GM12874 (cell line): ENCODE measurements at regions not wholly inside any gene's neighbourhood (a gene's known extent, or its start where the extent isn't known, plus 50 kb on each side); places are given as distances from the start of the nearest gene placed in this dataset.

Source experiments
- CTCF ChIP-seq: IDR thresholded peaks from 2 replicates; pipeline ENCODE4 v1.5.1; 2011; ENCODE audit warnings: low read depth, mild to moderate bottlenecking, control low read depth, low read length, moderate library complexity; ENCODE audit not compliant: insufficient read depth

- no peak for TF ChIP-seq CTCF
Measured at GRCh38 chr7:153017223-153017622, 257.7 kb downstream of the ACTR3B start.

DNA sequence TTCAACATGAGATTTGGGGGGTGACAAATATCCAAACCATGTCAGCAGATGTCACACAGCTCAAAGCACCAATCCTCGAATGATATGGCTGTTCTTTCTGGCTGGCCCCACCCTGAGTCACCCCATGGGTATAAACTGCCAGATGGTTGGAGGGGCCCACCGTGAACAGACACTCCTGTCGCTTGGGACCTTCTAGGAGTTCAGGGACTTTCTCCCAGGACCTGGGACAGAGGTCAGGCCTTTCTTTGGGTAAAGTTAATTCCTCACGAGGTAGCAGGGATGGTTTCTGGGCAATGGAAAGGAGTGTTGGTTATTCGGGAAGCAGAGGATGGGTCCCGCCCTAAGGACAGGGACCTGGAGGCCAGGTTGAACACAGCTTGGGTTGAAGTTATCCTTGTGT, 262.0 kb downstream of the ACTR3B start:
- TF ChIP-seq CTCF, result no peak

DNA sequence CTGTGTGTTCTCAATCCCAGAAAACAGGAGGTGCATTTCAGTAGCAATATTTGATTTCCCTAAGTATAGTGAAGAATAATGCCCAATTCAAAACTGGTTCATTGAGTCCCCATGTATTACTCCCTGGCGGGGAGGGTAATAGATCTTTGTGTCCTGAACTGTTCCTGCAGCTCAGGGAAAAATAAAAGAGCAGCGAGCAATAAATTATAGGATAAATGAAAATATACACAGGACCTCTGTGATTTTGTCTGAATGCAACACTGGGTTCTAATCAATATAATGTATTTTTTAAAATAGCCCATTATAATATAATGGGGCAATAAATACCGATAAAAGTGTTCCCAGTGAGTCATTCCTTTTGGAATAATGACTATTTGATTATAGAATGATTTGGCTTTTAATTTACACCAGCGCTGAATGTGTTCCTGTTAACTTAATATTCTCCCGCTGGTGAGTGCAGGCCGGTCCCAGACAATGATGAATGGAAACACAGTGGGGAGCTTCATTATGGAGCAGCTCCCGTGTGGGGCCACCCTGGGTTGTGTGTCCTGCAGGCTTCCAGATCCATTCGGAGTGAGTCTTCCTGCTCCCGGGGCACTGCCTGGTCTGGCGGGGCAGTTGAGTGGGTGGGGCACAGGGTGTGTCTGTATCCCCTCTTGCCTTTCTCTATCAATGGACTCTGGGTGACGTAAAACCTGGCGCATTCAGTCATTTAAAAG, 263.1 kb downstream of the ACTR3B start:
- TF ChIP-seq CTCF, result no peak

GRCh38 chr7:153023194-153023592, 263.6 kb downstream of the ACTR3B start:
- no peak for TF ChIP-seq CTCF

DNA sequence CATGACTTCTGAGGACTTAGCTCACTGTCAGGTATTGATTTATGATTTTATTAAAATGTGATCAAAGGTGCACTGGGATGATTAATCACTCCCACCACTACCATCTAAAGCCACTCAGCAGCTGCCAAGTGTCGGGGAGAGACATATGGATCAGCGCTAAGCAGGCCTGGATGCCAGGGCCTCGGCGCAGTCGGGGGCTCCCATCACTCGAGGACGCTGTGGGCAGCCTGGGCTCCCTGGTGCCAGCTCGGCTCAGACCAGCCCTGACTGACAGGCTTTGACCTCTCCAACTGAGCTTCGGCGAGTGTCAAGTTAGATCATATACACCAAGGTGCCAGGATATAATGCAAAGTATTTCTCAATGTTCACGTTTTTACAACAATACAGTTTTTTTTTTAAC, 267.7 kb downstream of the ACTR3B start:
- no peak for TF ChIP-seq CTCF

DNA sequence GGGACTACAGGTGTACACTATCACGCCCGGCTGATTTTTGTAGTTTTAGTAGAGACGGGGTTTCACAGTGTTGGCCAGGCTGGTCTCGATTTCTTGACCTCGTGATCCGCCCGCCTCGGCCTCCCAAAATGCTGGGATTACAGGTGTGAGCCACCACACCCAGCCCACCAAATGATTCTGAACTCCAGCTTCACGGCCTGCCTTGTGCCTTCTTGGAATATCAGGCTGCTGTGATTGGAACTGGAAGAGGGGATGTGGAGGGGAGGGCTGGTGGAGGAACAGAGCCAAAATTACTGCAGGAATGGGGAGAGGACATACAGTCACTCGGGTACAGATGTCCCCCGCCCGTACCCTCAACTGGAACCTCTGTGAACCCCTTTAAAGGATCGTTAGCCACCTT, 268.4 kb downstream of the ACTR3B start:
- no peak for TF ChIP-seq CTCF

DNA sequence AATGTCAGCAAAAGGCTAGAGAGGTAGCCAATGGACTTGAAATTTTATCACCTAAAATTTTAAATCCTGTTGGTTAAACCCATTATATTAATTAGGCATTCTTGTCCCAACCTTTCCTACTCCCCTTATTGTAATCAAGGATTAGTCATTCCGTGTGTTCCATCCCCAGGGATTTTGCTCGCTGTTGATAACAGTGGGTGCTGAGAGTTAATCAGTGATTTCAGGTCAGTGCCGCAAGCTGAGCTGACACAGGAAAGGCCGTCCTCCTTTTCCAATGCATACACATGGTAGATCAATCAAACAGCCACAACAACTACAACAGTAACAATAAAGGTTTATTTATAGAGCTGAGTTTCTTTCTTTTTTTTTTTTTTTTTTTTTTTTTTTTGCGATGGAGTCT, 271.4 kb downstream of the ACTR3B start:
- no peak for TF ChIP-seq CTCF
